CD14-positive monocyte (primary cell): ENCODE measurements at regions not wholly inside any gene's neighbourhood (a gene's known extent, or its start where the extent isn't known, plus 50 kb on each side); places are given as distances from the start of the nearest gene placed in this dataset.

Experiments
- DNase-seq, 3 donors: peaks; one replicate each; pipeline ENCODE4 v3.0.0-alpha.2; 2011 to 2022
- H2AFZ ChIP-seq: 2 replicates; pipeline ENCODE4 v1.6.0; 2012; ENCODE audit warnings: mild to moderate bottlenecking, low read depth, low read length, inconsistent platforms; ENCODE audit not compliant: insufficient read depth, poor library complexity, severe bottlenecking
- H3K27ac ChIP-seq, 2 donors: 1 replicate in 1 of 2; 2 replicates in 1 of 2; pipeline ENCODE4 v1.5.1; 2012 to 2013; ENCODE audit warnings: low read length in 2 of 2, control low read depth in 1 of 2, inconsistent platforms in 1 of 2, low read depth in 1 of 2, mild to moderate bottlenecking in 1 of 2
- H3K27me3 ChIP-seq, 2 donors: one replicate each; pipeline versions ENCODE4 v1.6.0 to v1.6.1; 2011 to 2013; ENCODE audit warnings: low read length in 2 of 2; ENCODE audit not compliant: control insufficient read depth in 2 of 2, insufficient read depth in 2 of 2
- H3K36me3 ChIP-seq, 2 donors: replicated peaks in 1 of 2; 1 replicate in 1 of 2; 2 replicates in 1 of 2; pipeline versions ENCODE4 v1.5.1 to v1.6.1; 2012 to 2013; ENCODE audit warnings: low read length in 2 of 2, control low read depth in 1 of 2, inconsistent platforms in 1 of 2, mild to moderate bottlenecking in 1 of 2; ENCODE audit not compliant: insufficient read depth in 2 of 2, control insufficient read depth in 1 of 2
- H3K4me1 ChIP-seq, 2 donors: 1 replicate in 1 of 2; 2 replicates in 1 of 2; pipeline versions ENCODE4 v1.5.1 to v1.6.1; 2012 to 2013; ENCODE audit warnings: low read length in 2 of 2, control low read depth in 1 of 2, inconsistent platforms in 1 of 2, mild to moderate bottlenecking in 1 of 2, moderate library complexity in 1 of 2; ENCODE audit not compliant: insufficient read depth in 2 of 2, control insufficient read depth in 1 of 2
- H3K4me2 ChIP-seq: replicated peaks from 2 replicates; pipeline ENCODE3; 2012; ENCODE audit warnings: low read length, moderate library complexity, mild to moderate bottlenecking; ENCODE audit not compliant: poor library complexity, severe bottlenecking; ENCODE audit errors: extremely low read depth
- H3K4me3 ChIP-seq, 3 experiments: fragments of 200-600 bp in 1 of 3; sonication (generic) in 1 of 3; replicated peaks in 1 of 3; 1 replicate in 2 of 3; 2 replicates in 1 of 3; pipeline ENCODE4 v1.5.1; 2011 to 2013; ENCODE audit warnings: low read length in 3 of 3, mild to moderate bottlenecking in 3 of 3, control low read depth in 2 of 3, low read depth in 2 of 3, inconsistent platforms in 1 of 3, moderate library complexity in 1 of 3
- H3K79me2 ChIP-seq: 2 replicates; pipeline ENCODE4 v1.6.0; 2012; ENCODE audit warnings: mild to moderate bottlenecking, control low read depth, inconsistent platforms, low read length, moderate library complexity; ENCODE audit not compliant: insufficient read depth
- H3K9ac ChIP-seq: 2 replicates; pipeline ENCODE4 v1.6.0; 2017; ENCODE audit warnings: low read length, mild to moderate bottlenecking; ENCODE audit not compliant: insufficient read depth, poor library complexity, severe bottlenecking
- H3K9me3 ChIP-seq, 2 donors: replicated peaks in 1 of 2; 1 replicate in 1 of 2; 2 replicates in 1 of 2; pipeline versions ENCODE4 v1.5.1 to v1.6.1; 2012 to 2013; ENCODE audit warnings: low read length in 2 of 2, control low read depth in 1 of 2; ENCODE audit not compliant: control insufficient read depth in 1 of 2, insufficient read depth in 1 of 2
- H4K20me1 ChIP-seq: 2 replicates; pipeline ENCODE4 v1.6.0; 2012; ENCODE audit warnings: mild to moderate bottlenecking, low read length, control low read depth, moderate library complexity; ENCODE audit not compliant: insufficient read depth
- H3K27ac Mint-ChIP-seq, 7 donors: one replicate each; pipeline ENCODE4 v1.8.0; 2020; ENCODE audit warnings: mild to moderate bottlenecking in 7 of 7, mixed read lengths in 7 of 7, moderate library complexity in 6 of 7, inconsistent platforms in 2 of 7
- H3K27me3 Mint-ChIP-seq, 3 donors: one replicate each; pipeline ENCODE4 v1.8.0; 2021 to 2022; ENCODE audit warnings: low read depth in 3 of 3, mild to moderate bottlenecking in 3 of 3, mixed read lengths in 3 of 3, moderate library complexity in 3 of 3, inconsistent platforms in 1 of 3
- H3K36me3 Mint-ChIP-seq, 2 donors: one replicate each; pipeline ENCODE4 v1.8.0; 2020; ENCODE audit warnings: mixed read lengths in 2 of 2, inconsistent platforms in 1 of 2, mild to moderate bottlenecking in 1 of 2
- H3K4me1 Mint-ChIP-seq: one replicate; pipeline ENCODE4 v1.8.0; 2020; ENCODE audit warnings: mild to moderate bottlenecking, mixed read lengths
- H3K4me3 Mint-ChIP-seq, 2 donors: one replicate each; pipeline ENCODE4 v1.8.0; 2020; ENCODE audit warnings: mild to moderate bottlenecking in 2 of 2, mixed read lengths in 2 of 2, moderate library complexity in 1 of 2
- H3K9me3 Mint-ChIP-seq, 7 donors: one replicate each; pipeline ENCODE4 v1.8.0; 2020 to 2022; ENCODE audit warnings: mixed read lengths in 7 of 7, mild to moderate bottlenecking in 6 of 7, moderate library complexity in 6 of 7, inconsistent platforms in 2 of 7
- CTCF ChIP-seq: fragments of 200-600 bp; IDR thresholded peaks from one replicate; pipeline ENCODE4 v1.8.0; 2022; ENCODE audit warnings: antibody characterized with exemption, mild to moderate bottlenecking
- WGBS: methylation state at CpG from one replicate; pipeline ENCODE4 v1.1.5; 2013; ENCODE audit warnings: missing lambda C conversion rate; ENCODE audit not compliant: insufficient coverage; 5-methylcytosine and 5-hydroxymethylcytosine counted together
- intact Hi-C, 2 donors: fragments of 100-400 bp; cut with micrococcal nuclease; formaldehyde crosslinking; loops; one replicate each; pipeline versions ENCODE4 v1.15.0 to v1.15.1; 2023

DNA sequence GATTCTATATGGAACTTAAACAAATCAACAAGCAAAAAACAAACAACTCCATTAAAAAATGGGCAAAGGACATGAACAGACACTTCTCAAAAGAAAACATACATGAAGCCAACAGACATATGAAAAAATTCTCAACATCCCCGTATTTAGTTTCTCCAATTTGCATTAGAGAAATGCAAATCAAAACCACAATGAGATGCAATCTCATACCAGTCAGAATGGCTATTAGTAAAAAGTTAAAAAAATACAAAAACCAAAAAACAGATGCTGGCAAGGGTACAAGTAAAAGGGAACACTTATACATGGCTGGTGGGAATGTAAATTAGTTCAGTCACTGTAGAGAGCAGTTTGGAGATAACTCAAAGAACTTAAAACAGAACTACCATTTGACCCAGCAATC, 342.1 kb upstream of the NUDT12 start:
- intact Hi-C loops = no loop called here
- no peak for DNase-seq
- no peak overlapping the region for H2AFZ ChIP-seq
- no peak overlapping the region for H3K27ac ChIP-seq
- H3K9me3 ChIP-seq = peaks cover 10 to 14% of the 10 kb centered on the region in 2 donors
- Mint-ChIP-seq H3K4me1 (no peaks in the 10 kb centered on the region), H3K27ac (no peak overlapping the region), H3K36me3 (no peaks in the 10 kb centered on the region), H3K27me3 (peaks cover 0 to 2% (median 0%) of the 10 kb centered on the region in 3 donors), H3K9me3 (peaks cover 2 to 10% (median 7%) of the 10 kb centered on the region in 7 donors), H3K4me3 (no peak overlapping the region)
- H3K36me3 ChIP-seq = no peaks in the 10 kb centered on the region
- TF ChIP-seq CTCF = no peak
- no peaks in the 10 kb centered on the region for H4K20me1 ChIP-seq
- H3K79me2 ChIP-seq = no peaks in the 10 kb centered on the region
- H3K4me1 ChIP-seq = no peaks in the 10 kb centered on the region
- no peaks in the 10 kb centered on the region for H3K27me3 ChIP-seq
- no peak overlapping the region for H3K4me2 ChIP-seq
- WGBS = no CpG with 5 or more reads among the region's 1 CpG
- H3K9ac ChIP-seq = no peak overlapping the region
- H3K4me3 ChIP-seq = no peak overlapping the region

GRCh38 chr5:103902893-103903292, 340.3 kb upstream of the NUDT12 start:
- Histone ChIP-seq H3K4me3 (no peak overlapping the region), H3K4me1 (no peaks in the 10 kb centered on the region), H3K27me3 (no peaks in the 10 kb centered on the region), H3K9ac (no peak overlapping the region), H3K27ac (no peak overlapping the region), H3K36me3 (no peaks in the 10 kb centered on the region), H2AFZ (no peak overlapping the region), H3K4me2 (no peak overlapping the region), H3K9me3 (peaks cover 11 to 22% of the 10 kb centered on the region in 2 donors), H3K79me2 (no peaks in the 10 kb centered on the region), H4K20me1 (no peaks in the 10 kb centered on the region)
- no peak for TF ChIP-seq CTCF
- H3K4me1 Mint-ChIP-seq = no peaks in the 10 kb centered on the region
- no peaks in the 10 kb centered on the region for H3K36me3 Mint-ChIP-seq
- no peaks in the 10 kb centered on the region for H3K27me3 Mint-ChIP-seq
- H3K27ac Mint-ChIP-seq = no peak overlapping the region
- no peak for DNase-seq
- 67% methylated on average over 1 of the region's 3 CpGs for WGBS
- no peak overlapping the region for H3K4me3 Mint-ChIP-seq
- intact Hi-C loops = no loop called here
- peaks cover 3 to 10% (median 7%) of the 10 kb centered on the region in 7 donors for H3K9me3 Mint-ChIP-seq
